ENCODE measurements at regions not wholly inside any gene's neighbourhood (a gene's known extent, or its start where the extent isn't known, plus 50 kb on each side); places are given as distances from the start of the nearest gene placed in this dataset.

GRCh38 chr16:17026600-17027242 is 444.0 kb downstream of the XYLT1 start:
- Histone ChIP-seq H3K56ac (ENCODE audit: extremely low read depth, insufficient read depth, low read length) (no peak overlapping the region), H2BK5ac (ENCODE audit: low read depth, low read length, poor library complexity, severe bottlenecking) (no peak overlapping the region), H2AK9ac (replicated peaks; ENCODE audit: low read depth, low read length, poor library complexity) (no peak overlapping the region), H2AFZ (replicated peaks; ENCODE audit: low read length, poor library complexity) (no peak overlapping the region), H2BK15ac (ENCODE audit: low read depth, low read length) (no peak overlapping the region), H3K14ac (replicated peaks; ENCODE audit: low read depth, low read length) (no peak overlapping the region), H3K4ac (ENCODE audit: low read depth, low read length) (no peak overlapping the region), H2AK5ac (ENCODE audit: low read depth, low read length) (no peak overlapping the region), H3K18ac (ENCODE audit: low read depth, low read length) (no peak overlapping the region), H3K9me1 (ENCODE audit: insufficient read depth, low read length) (no peaks in the 10 kb centered on the region), H4K8ac (ENCODE audit: low read depth in 2 of 2, low read length in 2 of 2) (no peak overlapping the region), H3K27ac (ENCODE audit: insufficient read depth, low read length) (no peak overlapping the region), H3K4me2 (ENCODE audit: low read depth, low read length) (no peak overlapping the region), H4K91ac (ENCODE audit: insufficient read depth, low read depth, low read length) (no peak overlapping the region), H4K20me1 (ENCODE audit: insufficient read depth, low read length) (no peaks in the 10 kb centered on the region), H4K5ac (ENCODE audit: low read depth, low read length) (no peak overlapping the region), H2BK120ac (ENCODE audit: low read depth, low read length) (no peak overlapping the region), H3K36me3 (ENCODE audit: control insufficient read depth, insufficient read depth, low read length) (no peaks in the 10 kb centered on the region), H3K9me3 (ENCODE audit: control insufficient read depth, insufficient read depth, low read length) (no peaks in the 10 kb centered on the region), H3K9ac (ENCODE audit: low read depth, low read length) (no peak overlapping the region), H3K79me1 (ENCODE audit: low read depth in 1 of 2, low read length in 2 of 2) (no peaks in the 10 kb centered on the region), H3K4me3 (ENCODE audit: insufficient read depth, low read depth, low read length) (no peak overlapping the region), H3K27me3 (ENCODE audit: control insufficient read depth, insufficient read depth, low read length) (no peaks in the 10 kb centered on the region), H3K23ac (ENCODE audit: low read depth, low read length) (no peak overlapping the region), H2BK20ac (ENCODE audit: low read depth, low read length) (no peak overlapping the region), H3K4me1 (ENCODE audit: control insufficient read depth, insufficient read depth, low read length) (no peaks in the 10 kb centered on the region)
- dilution Hi-C loops (cut with HindIII; ENCODE audit: low sequenced_read_pairs, unreplicated experiment) = no loop called here
- DNase-seq (no peak), ATAC-seq (ENCODE audit: low read depth) (no peak)
- no peak for TF ChIP-seq CHD1 (IDR thresholded peaks at IDR 0.05; ENCODE audit: low read depth, low read length)
- no peak for TF ChIP-seq RAD21 (IDR thresholded peaks at IDR 0.05; ENCODE audit: low read length)
- no peak for TF ChIP-seq NFE2L2 (IDR thresholded peaks at IDR 0.05; ENCODE audit: low read depth, low read length)
- no peak for TF ChIP-seq POLR2A (IDR thresholded peaks at IDR 0.05; ENCODE audit: low read depth, low read length)
- no peak for TF ChIP-seq MAZ (IDR thresholded peaks at IDR 0.05; ENCODE audit: borderline replicate concordance, low read depth, low read length)
- no peak for TF ChIP-seq MAFK (IDR thresholded peaks at IDR 0.05; ENCODE audit: low read depth, low read length)
- TF ChIP-seq BHLHE40 (IDR thresholded peaks at IDR 0.05; ENCODE audit: low read depth, low read length) = no peak
- no peak for TF ChIP-seq RCOR1 (IDR thresholded peaks at IDR 0.05; ENCODE audit: insufficient replicate concordance, low read length)
- TF ChIP-seq, protein P1, sequence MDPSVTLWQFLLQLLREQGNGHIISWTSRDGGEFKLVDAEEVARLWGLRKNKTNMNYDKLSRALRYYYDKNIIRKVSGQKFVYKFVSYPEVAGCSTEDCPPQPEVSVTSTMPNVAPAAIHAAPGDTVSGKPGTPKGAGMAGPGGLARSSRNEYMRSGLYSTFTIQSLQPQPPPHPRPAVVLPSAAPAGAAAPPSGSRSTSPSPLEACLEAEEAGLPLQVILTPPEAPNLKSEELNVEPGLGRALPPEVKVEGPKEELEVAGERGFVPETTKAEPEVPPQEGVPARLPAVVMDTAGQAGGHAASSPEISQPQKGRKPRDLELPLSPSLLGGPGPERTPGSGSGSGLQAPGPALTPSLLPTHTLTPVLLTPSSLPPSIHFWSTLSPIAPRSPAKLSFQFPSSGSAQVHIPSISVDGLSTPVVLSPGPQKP (IDR thresholded peaks at IDR 0.05; ENCODE audit: borderline replicate concordance, low read depth, low read length) = no peak
- TF ChIP-seq SMC3 (IDR thresholded peaks at IDR 0.05; ENCODE audit: low read depth, low read length) = no peak
- no peak for TF ChIP-seq USF2 (IDR thresholded peaks at IDR 0.05; ENCODE audit: low read depth, low read length)
- TF ChIP-seq FOS (IDR thresholded peaks at IDR 0.05; ENCODE audit: low read depth, low read length) = no peak
- TF ChIP-seq MXI1 (IDR thresholded peaks at IDR 0.05; ENCODE audit: borderline replicate concordance, low read depth, low read length) = no peak
- no peak for TF ChIP-seq CEBPB (IDR thresholded peaks at IDR 0.05; ENCODE audit: low read depth, low read length)
- TF ChIP-seq, protein P2, sequence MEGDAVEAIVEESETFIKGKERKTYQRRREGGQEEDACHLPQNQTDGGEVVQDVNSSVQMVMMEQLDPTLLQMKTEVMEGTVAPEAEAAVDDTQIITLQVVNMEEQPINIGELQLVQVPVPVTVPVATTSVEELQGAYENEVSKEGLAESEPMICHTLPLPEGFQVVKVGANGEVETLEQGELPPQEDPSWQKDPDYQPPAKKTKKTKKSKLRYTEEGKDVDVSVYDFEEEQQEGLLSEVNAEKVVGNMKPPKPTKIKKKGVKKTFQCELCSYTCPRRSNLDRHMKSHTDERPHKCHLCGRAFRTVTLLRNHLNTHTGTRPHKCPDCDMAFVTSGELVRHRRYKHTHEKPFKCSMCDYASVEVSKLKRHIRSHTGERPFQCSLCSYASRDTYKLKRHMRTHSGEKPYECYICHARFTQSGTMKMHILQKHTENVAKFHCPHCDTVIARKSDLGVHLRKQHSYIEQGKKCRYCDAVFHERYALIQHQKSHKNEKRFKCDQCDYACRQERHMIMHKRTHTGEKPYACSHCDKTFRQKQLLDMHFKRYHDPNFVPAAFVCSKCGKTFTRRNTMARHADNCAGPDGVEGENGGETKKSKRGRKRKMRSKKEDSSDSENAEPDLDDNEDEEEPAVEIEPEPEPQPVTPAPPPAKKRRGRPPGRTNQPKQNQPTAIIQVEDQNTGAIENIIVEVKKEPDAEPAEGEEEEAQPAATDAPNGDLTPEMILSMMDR (conservative IDR thresholded peaks at IDR 0.05; ENCODE audit: low read depth, low read length) = no peak
- TF ChIP-seq RFX5 (IDR thresholded peaks at IDR 0.05; ENCODE audit: low read depth, low read length) = no peak
- CTCF ChIA-PET = no interaction called here
- no TSS peak for BruUV-seq (replicated peaks)
- POLR2A ChIA-PET (ENCODE audit: unreplicated experiment) = no interaction called here
- intact Hi-C loops (cut with micrococcal nuclease) = no loop called here
- in situ Hi-C loops (cut with MboI; ENCODE audit: low sequenced_read_pairs) = no loop called here
- WGBS, 2 experiments (ENCODE audit: extremely low coverage in 2 of 2, insufficient read length in 1 of 2) = no CpG with 5 or more reads among the region's 2 CpGs
